HUES64 (cell line): ENCODE measurements at regions not wholly inside any gene's neighbourhood (a gene's known extent, or its start where the extent isn't known, plus 50 kb on each side); places are given as distances from the start of the nearest gene placed in this dataset.

Source experiments
- H3K27ac ChIP-seq: 2 replicates; pipeline ENCODE4 v1.7.0; 2013; ENCODE audit warnings: low read depth, low read length, inconsistent platforms
- H3K27me3 ChIP-seq: 2 replicates; pipeline ENCODE4 v1.6.1; 2013; ENCODE audit warnings: mild to moderate bottlenecking, low read length; ENCODE audit not compliant: insufficient read depth
- H3K36me3 ChIP-seq: 2 replicates; pipeline ENCODE4 v1.6.1; 2013; ENCODE audit warnings: mild to moderate bottlenecking, low read length; ENCODE audit not compliant: insufficient read depth
- H3K4me1 ChIP-seq: 2 replicates; pipeline ENCODE4 v1.6.1; 2013; ENCODE audit warnings: mild to moderate bottlenecking, low read length, moderate library complexity; ENCODE audit not compliant: insufficient read depth
- H3K4me3 ChIP-seq: 2 replicates; pipeline ENCODE4 v1.5.1; 2013; ENCODE audit warnings: mild to moderate bottlenecking, low read length, moderate library complexity
- H3K9ac ChIP-seq: 2 replicates; pipeline ENCODE4 v1.6.1; 2013; ENCODE audit warnings: mild to moderate bottlenecking, low read depth, low read length
- H3K9me3 ChIP-seq: 2 replicates; pipeline ENCODE4 v1.6.1; 2013; ENCODE audit warnings: low read depth, low read length; ENCODE audit not compliant: insufficient read depth
- WGBS: fragments of 150-250, 120-280 bp; methylation state at CpG from one replicate; pipeline ENCODE4 v1.1.7; 2013; ENCODE audit warnings: missing lambda C conversion rate; 5-methylcytosine and 5-hydroxymethylcytosine counted together

DNA sequence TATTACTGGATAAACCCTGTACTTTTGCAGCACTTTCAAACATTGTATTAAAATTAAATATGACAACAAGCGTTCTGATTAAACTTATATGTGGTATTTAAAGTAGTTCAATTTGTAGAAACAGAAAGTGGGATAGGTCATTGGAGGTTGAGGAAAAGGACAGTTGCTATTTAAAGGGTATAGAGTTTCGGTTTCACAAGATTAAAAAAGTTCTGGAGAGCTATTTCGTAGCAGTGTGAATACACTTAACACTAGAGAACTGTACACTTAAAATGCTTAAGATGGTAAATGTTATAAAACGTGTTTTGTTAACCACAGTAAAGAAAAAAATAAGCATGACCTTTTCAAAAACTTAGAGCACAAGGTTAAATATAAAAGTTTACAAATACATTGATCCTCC lies 382.1 kb downstream of the BRINP1 start:
- Histone ChIP-seq H3K36me3 (no peaks in the 10 kb centered on the region), H3K9me3 (no peaks in the 10 kb centered on the region), H3K4me1 (0 out of 2 replicates have a peak, but pooled peaks cover 5% of the 10 kb centered on the region), H3K27me3 (no peaks in the 10 kb centered on the region), H3K4me3 (no peak overlapping the region), H3K9ac (no peak overlapping the region), H3K27ac (no peak overlapping the region)
- 97% methylated on average over 2 of the region's 4 CpGs for WGBS

DNA sequence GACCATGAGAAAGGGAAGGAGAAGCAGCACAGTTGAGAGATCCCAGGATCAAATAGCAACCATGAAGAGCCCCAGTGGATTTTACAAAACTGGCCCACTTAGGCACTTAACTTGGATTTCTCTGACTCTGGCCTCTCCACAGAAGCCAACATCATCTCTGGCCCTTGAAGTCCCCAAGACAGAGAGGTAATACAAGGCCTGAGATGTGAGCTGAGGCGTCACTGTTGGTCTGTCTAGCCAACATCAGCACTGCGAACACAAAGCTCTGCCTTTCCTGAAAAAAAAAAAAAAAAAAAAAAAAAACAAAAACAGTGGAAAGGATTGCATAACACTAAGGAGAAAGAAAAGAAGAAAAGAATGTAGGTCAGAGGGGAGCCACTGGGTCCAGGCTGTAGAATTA lies 378.3 kb downstream of the BRINP1 start:
- Histone ChIP-seq H3K4me1 (peaks cover 32% of the 10 kb centered on the region), H3K4me3 (no peak overlapping the region), H3K36me3 (no peaks in the 10 kb centered on the region), H3K9ac (no peak overlapping the region), H3K9me3 (no peaks in the 10 kb centered on the region), H3K27me3 (no peaks in the 10 kb centered on the region), H3K27ac (no peak overlapping the region)
- 95% methylated on average over 2 of the region's 2 CpGs for WGBS

DNA sequence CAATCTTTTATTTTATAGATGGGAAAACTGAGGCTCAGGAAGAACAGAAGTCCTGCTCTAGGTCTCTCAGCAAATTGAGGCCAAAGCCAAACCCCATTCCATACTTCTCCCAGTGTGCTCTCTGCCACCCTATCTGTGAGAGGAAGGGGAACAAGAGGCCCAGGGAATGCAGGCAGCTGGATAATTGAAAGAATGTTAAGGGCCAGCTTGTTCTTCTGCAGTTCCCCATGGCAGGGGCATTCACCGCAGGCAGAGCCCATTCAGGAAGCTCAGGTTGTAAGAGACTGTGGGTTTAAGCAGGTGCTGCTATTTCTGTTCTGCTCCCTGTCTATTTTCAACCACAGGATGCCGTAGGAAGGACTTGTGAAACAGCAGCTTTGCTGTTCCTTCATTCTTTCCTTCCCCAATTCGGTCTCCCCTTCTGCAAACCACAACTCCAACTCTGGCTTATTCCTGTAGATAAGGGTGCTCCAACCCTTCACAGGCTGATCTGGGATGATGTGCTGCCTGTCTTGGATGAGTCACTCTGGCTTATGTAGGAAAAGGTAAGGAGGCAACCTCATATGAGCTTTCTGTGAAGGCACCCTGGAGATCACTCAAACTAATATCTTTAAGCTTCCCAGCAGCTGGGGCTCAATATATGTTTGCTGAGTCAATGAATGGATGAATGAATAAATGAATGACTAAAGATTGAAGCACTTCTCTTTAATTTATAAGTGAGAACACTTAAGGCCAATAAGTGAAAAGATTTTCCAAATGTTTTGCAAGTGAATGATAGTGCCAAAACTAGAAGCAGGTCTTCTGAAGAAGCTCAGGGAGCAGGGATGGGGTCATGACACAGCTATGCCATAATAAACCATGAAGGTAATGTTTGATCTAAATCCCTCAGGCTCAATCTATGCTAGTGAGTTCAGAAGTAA lies 377.6 kb downstream of the BRINP1 start:
- H3K27ac ChIP-seq, result no peak overlapping the region
- no peak overlapping the region for H3K9ac ChIP-seq
- no peak overlapping the region for H3K4me3 ChIP-seq
- WGBS, result 95% methylated on average over 3 of the region's 3 CpGs
- H3K9me3 ChIP-seq, result no peaks in the 10 kb centered on the region
- H3K27me3 ChIP-seq, result no peaks in the 10 kb centered on the region
- H3K36me3 ChIP-seq, result no peaks in the 10 kb centered on the region
- H3K4me1 ChIP-seq, result peaks cover 36% of the 10 kb centered on the region

- WGBS, result 80% methylated on average over 12 of the region's 15 CpGs
- H3K36me3 ChIP-seq, result no peaks in the 10 kb centered on the region
- no peaks in the 10 kb centered on the region for H3K27me3 ChIP-seq
- H3K4me3 ChIP-seq, result no peak overlapping the region
- no peak overlapping the region for H3K9ac ChIP-seq
- no peaks in the 10 kb centered on the region for H3K9me3 ChIP-seq
- no peak overlapping the region for H3K27ac ChIP-seq
- peaks cover 36% of the 10 kb centered on the region for H3K4me1 ChIP-seq
These were observed 376.1 kb downstream of the BRINP1 start for GRCh38 chr9:118992813-118993794.

DNA sequence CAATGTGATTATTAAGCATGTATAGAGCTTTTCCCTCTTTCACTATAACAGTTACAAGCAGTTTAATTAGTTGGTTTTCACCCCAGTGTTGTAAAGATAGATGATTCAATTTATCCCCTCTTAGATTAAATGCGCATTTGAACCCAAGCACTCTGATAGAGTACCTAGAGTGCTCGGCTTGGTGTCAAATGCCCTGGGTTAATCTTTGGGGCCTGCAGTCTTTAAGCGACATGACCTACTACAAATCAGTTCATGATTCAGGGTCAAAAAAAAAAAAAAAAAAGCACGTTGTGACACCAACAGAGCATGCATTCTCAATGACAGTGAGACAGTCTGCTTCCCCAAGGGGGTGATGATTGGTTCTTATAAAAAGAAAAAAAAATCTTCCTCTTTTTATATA lies 375.3 kb downstream of the BRINP1 start:
- peaks cover 36% of the 10 kb centered on the region for H3K4me1 ChIP-seq
- no peaks in the 10 kb centered on the region for H3K36me3 ChIP-seq
- no peak overlapping the region for H3K9ac ChIP-seq
- H3K9me3 ChIP-seq, result no peaks in the 10 kb centered on the region
- 69% methylated on average over 3 of the region's 4 CpGs for WGBS
- no peak overlapping the region for H3K4me3 ChIP-seq
- no peak overlapping the region for H3K27ac ChIP-seq
- H3K27me3 ChIP-seq, result no peaks in the 10 kb centered on the region

- H3K4me3 ChIP-seq, result no peak overlapping the region
- WGBS, result 100% methylated on average over 1 of the region's 5 CpGs
- H3K27me3 ChIP-seq, result no peaks in the 10 kb centered on the region
- H3K36me3 ChIP-seq, result no peaks in the 10 kb centered on the region
- H3K9me3 ChIP-seq, result no peaks in the 10 kb centered on the region
- no peak overlapping the region for H3K27ac ChIP-seq
- H3K4me1 ChIP-seq, result no peaks in the 10 kb centered on the region
- H3K9ac ChIP-seq, result no peak overlapping the region
These were observed 366.7 kb downstream of the BRINP1 start for GRCh38 chr9:119002491-119002890.

- no peak overlapping the region for H3K9ac ChIP-seq
These were observed 366.0 kb downstream of the BRINP1 start for GRCh38 chr9:119003201-119003611.

GRCh38 chr9:119003882-119004617 lies 365.2 kb downstream of the BRINP1 start:
- no peak overlapping the region for H3K4me3 ChIP-seq
- H3K9me3 ChIP-seq, result no peaks in the 10 kb centered on the region
- H3K36me3 ChIP-seq, result no peaks in the 10 kb centered on the region
- H3K27ac ChIP-seq, result no peak overlapping the region
- no peaks in the 10 kb centered on the region for H3K27me3 ChIP-seq
- H3K9ac ChIP-seq, result no peak overlapping the region
- WGBS, result 89% methylated on average over 1 of the region's 2 CpGs
- no peaks in the 10 kb centered on the region for H3K4me1 ChIP-seq

More at GRCh38 chr9:119003201-119003611, 366.0 kb downstream of the BRINP1 start:
- Histone ChIP-seq H3K9me3 (no peaks in the 10 kb centered on the region), H3K36me3 (no peaks in the 10 kb centered on the region), H3K27me3 (no peaks in the 10 kb centered on the region), H3K4me1 (no peaks in the 10 kb centered on the region), H3K27ac (no peak overlapping the region), H3K4me3 (no peak overlapping the region)

DNA sequence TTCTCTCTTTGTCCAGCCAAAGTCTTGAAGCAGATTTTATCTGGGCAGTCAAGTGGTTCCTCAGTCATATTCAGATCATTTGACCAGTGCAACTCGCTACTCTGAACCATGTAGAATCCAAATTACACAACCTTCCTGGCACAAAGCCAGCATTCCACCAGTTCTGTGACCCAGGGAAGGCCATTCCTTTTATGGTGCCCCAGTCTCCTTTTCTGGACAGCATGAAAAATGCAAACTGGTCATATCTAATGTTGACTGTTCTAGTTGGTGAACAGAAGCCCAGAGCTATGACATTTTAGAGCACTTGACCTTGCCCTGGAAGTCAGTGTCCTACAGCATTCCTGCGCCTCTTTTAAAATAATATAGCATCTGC lies 364.6 kb downstream of the BRINP1 start:
- Histone ChIP-seq H3K9me3 (no peaks in the 10 kb centered on the region), H3K36me3 (no peaks in the 10 kb centered on the region), H3K4me3 (no peak overlapping the region), H3K27me3 (no peaks in the 10 kb centered on the region), H3K27ac (no peak overlapping the region), H3K9ac (no peak overlapping the region), H3K4me1 (no peaks in the 10 kb centered on the region)
- 93% methylated on average over 2 of the region's 2 CpGs for WGBS

DNA sequence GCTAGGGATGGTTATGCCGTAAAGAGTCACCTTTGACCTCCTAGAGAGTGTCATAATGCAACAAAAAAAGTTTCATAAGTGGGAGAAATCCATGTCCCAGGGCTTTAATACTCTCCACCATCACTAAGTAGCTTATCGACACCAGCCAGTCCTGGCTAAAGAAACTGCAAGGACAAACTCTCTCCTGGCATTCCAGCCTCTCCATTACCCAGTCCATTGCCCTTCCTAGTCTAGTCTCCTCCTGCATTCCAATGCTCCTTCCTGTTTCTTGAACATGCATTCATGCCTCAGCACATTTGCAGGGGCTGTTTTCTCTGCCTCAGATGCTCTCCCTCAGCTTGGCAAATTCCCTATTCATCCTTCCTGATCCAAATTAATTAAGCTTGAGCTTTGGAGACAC lies 364.1 kb downstream of the BRINP1 start:
- Histone ChIP-seq H3K9ac (no peak overlapping the region), H3K36me3 (no peaks in the 10 kb centered on the region), H3K27me3 (no peaks in the 10 kb centered on the region), H3K27ac (no peak overlapping the region), H3K4me3 (no peak overlapping the region), H3K4me1 (no peaks in the 10 kb centered on the region), H3K9me3 (no peaks in the 10 kb centered on the region)
- 94% methylated on average over 1 of the region's 2 CpGs for WGBS
